GM21447 (cell line): ENCODE measurements at regions not wholly inside any gene's neighbourhood (a gene's known extent, or its start where the extent isn't known, plus 50 kb on each side); places are given as distances from the start of the nearest gene placed in this dataset.

Experiments
- ATAC-seq: cut with Tn5 transposase; IDR thresholded peaks from one replicate; pipeline ENCODE4 v1.9.1; 2021; ENCODE audit not compliant: unreplicated experiment

- no peak for ATAC-seq
Measured at GRCh38 chr2:225156853-225157451, 114.7 kb upstream of the DOCK10 start.

GRCh38 chr2:225140723-225141122, 98.5 kb upstream of the DOCK10 start:
- no peak for ATAC-seq

DNA sequence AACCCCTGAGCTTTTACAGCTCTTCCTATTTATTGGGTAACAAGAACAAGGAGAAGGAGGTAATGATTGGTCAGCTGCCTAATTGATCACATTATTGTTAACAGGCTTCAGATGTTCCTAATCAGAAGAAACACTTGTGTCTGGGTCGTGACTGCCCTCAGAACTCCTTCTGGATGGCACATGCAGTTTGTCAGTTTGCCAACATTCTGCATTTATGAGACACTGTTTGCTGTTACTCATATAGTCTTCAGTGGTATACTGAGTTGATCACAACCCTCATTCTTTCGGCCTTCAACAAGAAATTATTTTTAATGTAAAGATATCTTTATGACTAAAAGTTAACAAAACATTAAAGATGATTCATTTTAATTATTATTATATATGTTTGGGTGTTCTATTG, 95.7 kb upstream of the DOCK10 start:
- ATAC-seq: no peak

GRCh38 chr2:225136552-225136951, 94.3 kb upstream of the DOCK10 start:
- ATAC-seq: no peak

GRCh38 chr2:225131898-225132297, 89.6 kb upstream of the DOCK10 start:
- ATAC-seq: no peak

DNA sequence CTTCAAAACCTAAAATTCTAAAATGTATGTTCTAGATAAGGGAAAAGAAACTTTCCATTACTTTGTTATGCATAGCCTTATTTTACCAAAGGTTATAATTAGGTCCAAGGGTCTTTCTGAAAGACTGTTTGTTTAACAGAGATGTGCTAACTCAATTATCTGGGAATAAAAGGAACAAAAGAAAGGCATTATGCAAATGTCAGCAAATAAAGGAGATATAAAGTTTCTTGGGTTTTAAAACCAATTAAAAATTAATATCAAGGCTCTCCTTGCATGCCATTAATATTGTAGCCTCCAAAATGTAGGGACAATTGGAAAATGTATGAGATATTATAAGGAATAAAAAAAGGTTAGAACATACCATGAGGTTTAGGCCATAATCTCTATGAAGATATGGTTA, 87.8 kb upstream of the DOCK10 start:
- no peak for ATAC-seq

GRCh38 chr2:225124311-225125017, 82.2 kb upstream of the DOCK10 start:
- ATAC-seq: no peak

- ATAC-seq: no peak
Measured at GRCh38 chr2:225122583-225123486, 80.6 kb upstream of the DOCK10 start.

GRCh38 chr2:225122007-225122406, 79.7 kb upstream of the DOCK10 start:
- no peak for ATAC-seq

DNA sequence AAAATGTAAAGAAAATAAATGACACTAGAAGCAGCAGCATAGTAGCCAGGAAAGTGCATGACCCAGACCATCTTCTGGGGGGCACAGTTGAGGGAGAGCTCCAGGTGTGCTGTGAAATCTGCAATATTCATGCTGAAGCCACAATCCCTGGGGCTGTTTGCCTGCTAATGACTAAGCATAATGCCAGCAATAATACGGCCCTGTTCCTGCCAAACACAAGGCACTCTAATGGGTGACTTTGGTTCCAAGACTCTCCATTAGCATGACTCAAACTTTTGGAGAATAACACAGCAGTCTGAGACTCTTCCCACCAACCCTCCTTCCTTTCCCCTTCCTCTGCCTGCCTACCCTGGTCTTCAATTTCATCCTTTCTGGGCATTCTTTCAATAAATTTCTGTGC, 77.9 kb upstream of the DOCK10 start:
- no peak for ATAC-seq

- ATAC-seq: no peak
Measured at GRCh38 chr2:225117051-225117716, 74.9 kb upstream of the DOCK10 start.

DNA sequence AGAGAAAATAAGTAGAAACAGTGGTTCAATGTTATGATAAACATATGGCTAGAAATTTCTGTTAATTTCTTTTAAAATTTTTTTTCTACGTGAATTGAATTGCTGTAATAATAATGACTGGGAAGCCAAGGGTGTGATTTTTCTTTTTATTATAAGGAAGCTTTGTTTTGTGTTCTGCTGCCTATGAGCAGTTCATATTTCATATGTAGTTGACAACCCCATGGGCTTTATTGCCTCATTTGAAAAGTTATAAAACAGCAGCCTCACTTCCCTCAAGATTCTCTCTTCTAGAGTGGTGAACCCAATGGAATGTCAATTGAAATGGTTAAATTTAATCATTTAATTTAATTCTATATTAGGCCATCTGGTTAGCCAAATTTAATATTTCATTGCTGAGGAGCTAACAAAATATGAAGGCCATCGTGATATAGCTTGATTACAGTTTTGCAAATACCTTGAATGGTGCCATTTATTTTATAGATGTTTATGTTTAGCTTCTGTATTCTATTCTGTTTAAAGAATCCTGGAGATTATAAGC, 72.6 kb upstream of the DOCK10 start:
- ATAC-seq: no peak

DNA sequence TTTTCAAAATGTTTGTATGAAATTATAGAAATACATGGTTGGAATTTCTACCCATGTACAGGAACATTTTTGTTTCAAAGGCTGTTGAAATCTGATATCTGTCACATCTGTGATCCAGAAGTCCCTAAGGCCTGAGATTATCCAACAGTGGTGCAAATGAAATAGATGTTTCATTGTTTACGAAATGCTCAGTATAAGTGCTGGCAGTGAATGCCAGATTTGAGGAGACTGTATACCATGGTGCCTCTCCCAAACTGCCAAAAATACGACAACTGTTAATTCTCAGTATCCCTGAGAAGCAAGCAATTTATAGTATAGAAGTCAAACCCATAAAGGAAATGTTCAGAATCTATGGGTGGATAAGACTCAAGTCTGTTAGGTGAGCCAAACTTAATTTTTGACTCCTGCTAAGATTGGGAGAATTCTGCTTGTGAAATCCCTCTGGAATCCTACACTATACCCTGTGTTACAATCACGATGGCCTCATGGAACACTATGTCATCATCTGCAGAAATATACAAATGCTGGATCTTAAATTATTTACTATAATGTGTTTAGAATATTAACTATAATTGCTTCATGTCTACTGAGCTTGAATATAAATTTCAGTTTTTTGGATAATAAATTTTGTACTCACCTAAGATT, 71.2 kb upstream of the DOCK10 start:
- no peak for ATAC-seq

DNA sequence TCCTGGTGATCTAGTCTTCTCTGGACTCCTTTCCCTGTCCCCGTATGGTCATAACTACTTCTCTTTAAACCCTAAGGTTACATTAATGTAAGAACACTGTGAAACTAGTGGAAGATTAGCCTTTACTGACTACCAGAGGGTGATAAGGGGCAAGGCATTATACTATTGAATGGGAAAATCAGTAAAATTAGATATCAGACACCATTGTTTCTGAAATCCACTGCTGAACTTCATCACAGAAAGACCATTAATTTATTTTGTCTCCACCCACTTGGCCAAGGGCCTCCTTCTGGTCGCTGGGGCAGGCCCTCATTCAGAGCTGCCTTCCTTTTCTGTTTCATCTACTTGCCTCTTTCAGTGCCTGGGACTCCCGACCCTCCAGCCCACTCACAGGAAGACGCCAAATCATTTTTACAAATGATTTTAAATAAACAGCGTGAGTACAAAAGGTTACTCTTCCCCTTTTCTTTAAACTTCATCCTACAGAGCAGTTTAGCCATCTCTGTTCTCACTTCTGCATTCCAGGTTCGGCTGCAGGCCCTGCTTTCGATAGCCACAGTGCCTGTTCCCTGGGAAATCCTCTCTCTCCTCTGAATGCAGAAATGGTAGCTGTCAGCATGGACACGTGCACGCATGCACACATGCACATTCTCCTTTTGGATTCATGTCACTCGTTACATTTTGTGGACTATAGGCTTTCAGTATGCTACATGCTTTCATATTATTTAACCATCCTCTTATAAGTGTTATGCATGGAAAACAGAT, 70.3 kb upstream of the DOCK10 start:
- peak; percentile 74 for ATAC-seq

- no peak for ATAC-seq
Measured at GRCh38 chr2:225108805-225109204, 66.5 kb upstream of the DOCK10 start.

GRCh38 chr2:225104971-225105370, 62.7 kb upstream of the DOCK10 start:
- no peak for ATAC-seq

DNA sequence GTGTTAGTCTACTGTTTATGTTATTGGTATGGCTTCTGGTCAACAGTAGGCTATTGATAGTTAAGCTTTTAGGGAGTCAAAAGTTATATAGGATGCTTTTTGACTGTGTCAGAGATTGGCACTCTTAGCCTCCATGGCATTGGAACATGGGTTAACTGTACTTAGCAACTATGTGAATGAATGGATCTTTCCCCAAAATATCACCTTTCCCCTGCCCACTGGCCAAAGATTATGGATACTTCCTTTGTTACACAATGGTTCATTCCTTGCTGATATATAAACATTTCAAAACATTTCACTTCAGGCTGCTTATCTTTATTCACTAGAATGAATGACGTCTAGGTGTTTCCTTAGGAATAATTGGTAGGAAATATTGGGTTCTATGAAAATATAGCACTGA, 62.1 kb upstream of the DOCK10 start:
- ATAC-seq: no peak

GRCh38 chr2:225103737-225104141, 61.5 kb upstream of the DOCK10 start:
- no peak for ATAC-seq

DNA sequence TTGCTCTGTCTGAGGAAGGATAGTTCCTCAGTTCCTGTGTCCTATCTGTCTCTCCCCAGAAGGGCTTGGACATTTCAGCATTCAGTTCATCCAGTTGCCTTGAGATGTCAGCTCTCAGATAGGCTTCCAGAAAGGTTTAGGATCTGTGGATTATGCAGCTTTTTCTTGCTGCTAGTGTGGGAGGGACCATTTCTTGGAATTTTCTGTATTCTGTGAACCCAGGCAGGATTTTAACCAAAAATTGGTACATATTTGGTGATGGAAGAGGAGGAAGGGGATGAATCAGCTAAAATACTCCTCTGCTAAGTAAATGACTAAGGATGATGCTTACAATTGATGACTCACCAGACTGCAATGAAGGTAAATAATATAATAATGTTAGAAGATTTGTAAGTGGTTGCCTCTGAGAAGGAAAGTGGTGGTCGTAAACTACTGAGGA, 58.6 kb upstream of the DOCK10 start:
- ATAC-seq: no peak

DNA sequence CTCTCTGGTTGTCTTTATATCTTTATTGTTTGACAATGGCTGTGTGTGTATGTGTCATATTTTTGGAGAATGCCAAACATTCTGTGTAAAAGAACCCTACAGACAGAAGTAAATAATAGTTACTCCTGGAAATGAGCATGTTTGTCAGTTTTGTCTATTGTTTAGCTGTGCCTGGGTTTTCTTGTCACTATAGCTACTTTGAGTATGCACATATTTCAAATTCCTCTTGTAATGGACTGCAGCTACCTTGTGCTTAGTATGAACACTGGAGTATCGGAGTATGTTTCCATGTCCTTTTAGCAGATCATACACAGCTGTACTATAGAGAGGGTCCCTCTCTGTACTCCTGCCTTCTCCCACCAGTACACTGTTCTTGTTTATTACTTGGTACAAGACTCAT, 58.0 kb upstream of the DOCK10 start:
- ATAC-seq: no peak
